Mesothelial cell of epicardium (in vitro differentiated cells): ENCODE measurements at regions not wholly inside any gene's neighbourhood (a gene's known extent, or its start where the extent isn't known, plus 50 kb on each side); places are given as distances from the start of the nearest gene placed in this dataset.

ENCODE experiments used
- DNase-seq, 2 experiments: peaks; one replicate each; pipeline ENCODE4 v3.0.0; 2021; ENCODE audit warnings: low spot score in 2 of 2; ENCODE audit not compliant: unreplicated experiment in 2 of 2
- H3K27ac Mint-ChIP-seq: 2 replicates; pipeline ENCODE4 v1.8.0; 2021; ENCODE audit warnings: mixed read lengths
- H3K27me3 Mint-ChIP-seq: 2 replicates; pipeline ENCODE4 v1.8.0; 2021; ENCODE audit warnings: low read depth, mixed read lengths
- H3K36me3 Mint-ChIP-seq: 2 replicates; pipeline ENCODE4 v1.8.0; 2021; ENCODE audit warnings: mixed read lengths
- H3K4me1 Mint-ChIP-seq: 2 replicates; pipeline ENCODE4 v1.8.0; 2021; ENCODE audit warnings: mixed read lengths
- H3K4me3 Mint-ChIP-seq: 2 replicates; pipeline ENCODE4 v1.8.0; 2021; ENCODE audit warnings: mild to moderate bottlenecking, moderate library complexity, mixed read lengths
- H3K9me3 Mint-ChIP-seq: 2 replicates; pipeline ENCODE4 v1.8.0; 2021; ENCODE audit warnings: mixed read lengths
- TF ChIP-seq, protein P1 (sequence below): fragments of 200-600 bp; sonication (generic); IDR thresholded peaks from one replicate; pipeline ENCODE4 v1.5.0; 2021; ENCODE audit warnings: antibody characterized with exemption; ENCODE audit not compliant: unreplicated experiment

DNA sequence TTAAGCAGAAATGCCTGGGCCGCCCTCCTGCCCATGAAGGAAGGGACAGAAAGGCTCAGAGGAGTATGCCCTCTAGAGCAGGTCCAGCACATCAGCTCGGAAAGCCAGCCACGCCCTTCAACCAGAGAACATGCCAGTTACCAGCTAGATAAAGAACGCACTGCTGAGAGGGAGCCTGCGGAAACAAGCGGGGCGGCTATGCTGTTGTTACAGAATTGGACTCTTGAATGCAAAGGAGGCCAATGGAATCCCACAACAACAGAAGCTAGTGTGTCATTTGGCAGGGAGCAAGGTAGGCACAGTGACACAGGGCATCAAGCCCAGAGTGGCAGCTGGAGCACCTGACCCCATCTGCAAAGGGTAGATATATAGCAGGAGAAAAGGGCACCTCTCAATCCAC lies 242.9 kb upstream of the ID2 start:
- peaks cover 20% of the 10 kb centered on the region for H3K4me1 Mint-ChIP-seq
- no peaks in the 10 kb centered on the region for H3K36me3 Mint-ChIP-seq
- H3K4me3 Mint-ChIP-seq, result no peak overlapping the region
- TF ChIP-seq, protein P1, sequence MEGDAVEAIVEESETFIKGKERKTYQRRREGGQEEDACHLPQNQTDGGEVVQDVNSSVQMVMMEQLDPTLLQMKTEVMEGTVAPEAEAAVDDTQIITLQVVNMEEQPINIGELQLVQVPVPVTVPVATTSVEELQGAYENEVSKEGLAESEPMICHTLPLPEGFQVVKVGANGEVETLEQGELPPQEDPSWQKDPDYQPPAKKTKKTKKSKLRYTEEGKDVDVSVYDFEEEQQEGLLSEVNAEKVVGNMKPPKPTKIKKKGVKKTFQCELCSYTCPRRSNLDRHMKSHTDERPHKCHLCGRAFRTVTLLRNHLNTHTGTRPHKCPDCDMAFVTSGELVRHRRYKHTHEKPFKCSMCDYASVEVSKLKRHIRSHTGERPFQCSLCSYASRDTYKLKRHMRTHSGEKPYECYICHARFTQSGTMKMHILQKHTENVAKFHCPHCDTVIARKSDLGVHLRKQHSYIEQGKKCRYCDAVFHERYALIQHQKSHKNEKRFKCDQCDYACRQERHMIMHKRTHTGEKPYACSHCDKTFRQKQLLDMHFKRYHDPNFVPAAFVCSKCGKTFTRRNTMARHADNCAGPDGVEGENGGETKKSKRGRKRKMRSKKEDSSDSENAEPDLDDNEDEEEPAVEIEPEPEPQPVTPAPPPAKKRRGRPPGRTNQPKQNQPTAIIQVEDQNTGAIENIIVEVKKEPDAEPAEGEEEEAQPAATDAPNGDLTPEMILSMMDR, result no peak
- no peaks in the 10 kb centered on the region for H3K9me3 Mint-ChIP-seq
- DNase-seq, result no peak
- no peaks in the 10 kb centered on the region for H3K27me3 Mint-ChIP-seq
- no peak overlapping the region for H3K27ac Mint-ChIP-seq

DNA sequence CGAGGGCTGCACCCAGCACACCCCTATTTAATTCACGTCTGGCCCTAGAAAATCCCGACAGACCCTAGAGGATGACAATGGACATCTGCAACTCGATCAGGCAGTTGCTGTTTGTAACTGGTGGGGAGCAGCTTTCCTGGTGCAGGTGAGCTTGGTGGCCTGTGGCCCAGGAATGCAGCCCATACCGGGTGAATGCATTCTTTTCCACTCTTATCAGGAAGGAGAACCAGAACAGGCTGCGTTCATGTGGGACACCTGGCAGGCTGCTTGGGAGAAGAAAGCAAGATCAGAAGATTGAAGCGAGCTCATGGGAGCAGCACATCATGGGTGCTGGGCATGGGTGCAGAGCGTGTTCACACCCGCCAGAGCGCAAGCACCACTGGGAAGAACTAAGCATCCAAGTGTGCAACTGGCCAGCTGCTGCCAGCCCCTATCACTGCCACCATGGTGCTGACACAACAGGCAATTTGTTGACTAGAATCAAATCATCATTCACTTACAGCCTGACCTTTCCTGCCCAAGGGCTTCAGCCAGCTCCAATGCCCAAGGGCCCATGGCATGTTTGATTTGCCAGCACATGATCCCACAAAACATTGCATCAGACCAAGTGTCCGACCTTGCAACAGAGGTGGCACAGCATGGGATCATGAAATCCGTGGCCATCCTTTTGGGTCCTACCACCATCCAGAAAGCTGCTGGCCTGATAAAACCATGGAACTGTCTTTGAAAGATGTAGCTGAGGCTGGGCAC lies 241.7 kb upstream of the ID2 start:
- peaks cover 19% of the 10 kb centered on the region for H3K4me1 Mint-ChIP-seq
- H3K4me3 Mint-ChIP-seq, result no peak overlapping the region
- H3K27ac Mint-ChIP-seq, result no peak overlapping the region
- no peaks in the 10 kb centered on the region for H3K27me3 Mint-ChIP-seq
- no peaks in the 10 kb centered on the region for H3K36me3 Mint-ChIP-seq
- TF ChIP-seq, protein P1, result no peak
- DNase-seq, result peak in 1 of 2 experiments; percentile 34
- no peaks in the 10 kb centered on the region for H3K9me3 Mint-ChIP-seq

DNA sequence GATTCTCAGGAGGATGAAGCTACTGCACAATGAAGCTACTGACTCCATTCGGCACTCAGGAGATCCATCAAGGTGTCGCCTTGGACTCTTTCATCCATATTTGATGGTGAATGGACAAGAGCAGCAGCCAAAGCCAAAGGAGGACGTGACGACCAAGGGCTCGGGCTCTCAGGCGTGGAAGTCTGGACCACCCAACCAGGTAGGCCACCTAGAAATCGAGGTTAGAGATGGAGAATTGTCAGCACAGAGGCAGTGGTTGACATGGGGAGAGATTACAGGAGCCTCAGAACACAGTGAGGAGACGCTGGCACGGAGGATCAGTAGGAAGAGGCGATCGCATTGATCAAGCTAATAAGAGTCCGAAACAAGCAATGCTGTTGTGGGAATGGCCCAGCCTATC lies 240.5 kb upstream of the ID2 start:
- Mint-ChIP-seq H3K27me3 (no peaks in the 10 kb centered on the region), H3K9me3 (no peaks in the 10 kb centered on the region), H3K27ac (no peak overlapping the region), H3K4me1 (peaks cover 18% of the 10 kb centered on the region), H3K4me3 (no peak overlapping the region), H3K36me3 (no peaks in the 10 kb centered on the region)
- DNase-seq, result peak in 1 of 2 experiments; percentile 2
- TF ChIP-seq, protein P1, result no peak

DNA sequence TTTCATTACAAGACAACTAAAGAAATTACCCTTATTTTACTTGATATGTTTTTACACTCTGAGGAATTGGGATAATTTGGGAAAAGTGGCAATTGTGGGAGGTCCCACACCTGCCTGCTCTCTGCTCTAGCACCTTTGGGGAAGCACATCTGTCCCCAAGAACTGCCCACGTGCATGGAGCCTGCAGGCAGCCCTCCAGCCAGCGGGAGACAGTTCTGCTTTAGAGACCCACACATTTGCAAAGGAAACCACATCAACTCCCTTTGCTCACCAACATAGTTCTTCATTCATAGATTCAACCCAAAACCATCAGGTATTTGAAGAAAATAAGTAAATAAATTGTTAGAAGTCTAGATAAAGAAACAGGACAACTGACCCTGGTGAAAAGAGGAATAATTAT lies 239.9 kb upstream of the ID2 start:
- Mint-ChIP-seq H3K27ac (no peak overlapping the region), H3K9me3 (no peaks in the 10 kb centered on the region), H3K36me3 (no peaks in the 10 kb centered on the region), H3K4me1 (peaks cover 21% of the 10 kb centered on the region), H3K27me3 (no peaks in the 10 kb centered on the region), H3K4me3 (no peak overlapping the region)
- DNase-seq, result peak in 1 of 2 experiments; percentile 2
- TF ChIP-seq, protein P1, result no peak

DNA sequence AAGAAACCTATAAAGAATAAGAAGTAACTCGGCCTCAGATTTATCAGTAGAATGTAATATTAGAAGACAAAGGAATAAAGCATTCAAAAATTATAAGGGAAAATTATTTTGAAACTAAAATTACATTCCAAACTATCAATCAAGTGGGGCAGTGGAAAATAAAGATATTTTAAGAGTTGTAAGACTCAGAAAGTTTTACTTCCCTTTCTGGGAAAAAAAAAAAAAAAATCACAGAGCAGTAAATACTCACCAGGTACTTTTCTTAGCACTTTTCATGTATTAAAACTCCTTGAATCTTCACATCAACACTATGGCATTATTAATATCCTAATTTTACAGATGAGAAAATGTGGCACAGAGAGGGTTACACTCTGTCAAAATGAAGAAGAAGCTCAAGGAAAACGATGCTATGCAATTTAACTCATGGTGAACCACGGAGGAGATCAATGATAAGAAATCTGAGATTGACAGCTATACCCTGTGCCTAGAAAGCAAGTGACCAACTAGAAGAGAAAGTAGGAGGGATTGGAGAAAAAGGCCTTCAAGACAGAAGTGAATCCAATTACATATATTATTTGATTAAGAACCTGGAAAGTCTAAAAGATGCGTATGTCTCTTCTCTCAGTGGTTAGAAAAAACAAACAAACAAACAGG lies 238.9 kb upstream of the ID2 start:
- H3K27ac Mint-ChIP-seq, result no peak overlapping the region
- peaks cover 21% of the 10 kb centered on the region for H3K4me1 Mint-ChIP-seq
- H3K27me3 Mint-ChIP-seq, result no peaks in the 10 kb centered on the region
- DNase-seq, result no peak
- TF ChIP-seq, protein P1, result no peak
- no peaks in the 10 kb centered on the region for H3K36me3 Mint-ChIP-seq
- no peak overlapping the region for H3K4me3 Mint-ChIP-seq
- no peaks in the 10 kb centered on the region for H3K9me3 Mint-ChIP-seq
